GM12878 (cell line): ENCODE measurements at regions not wholly inside any gene's neighbourhood (a gene's known extent, or its start where the extent isn't known, plus 50 kb on each side); places are given as distances from the start of the nearest gene placed in this dataset.

ENCODE experiments used
- ATAC-seq: fragments of 200-7000 bp; cut with Tn5 transposase; 3 replicates; pipeline ENCODE4 v1.9.1; 2020; ENCODE audit warnings: mild to moderate bottlenecking, moderate library complexity
- BruUV-seq: library from RNA; stranded (reverse); fragments of 400-500 nt; replicated peaks from 2 replicates; lab custom pipeline; 2021; lab: Mats Ljungman, UMichigan
- CTCF ChIA-PET: fragments of 300-600 bp; sonication (Branson Sonifier 250); formaldehyde crosslinking; extraction: SDS; loops from one replicate; lab custom pipeline; 2021; ENCODE audit warnings: inconsistent platforms; lab: Yijun Ruan, JAX
- POLR2A ChIA-PET: fragments of 350-600 bp; formaldehyde crosslinking; extraction: SDS; loops from one replicate; lab custom pipeline; 2021; ENCODE audit warnings: inconsistent platforms; lab: Charles Lee
- RAD21 ChIA-PET: fragments of 300-600 bp; sonication (Branson Sonifier 250); formaldehyde crosslinking; loops from one replicate; lab custom pipeline; 2023; ENCODE audit warnings: antibody characterized with exemption; ENCODE audit not compliant: unreplicated experiment; lab: Charles Lee
- SMC1A ChIA-PET: fragments of 300-600 bp; sonication (Branson Sonifier 250); formaldehyde crosslinking; loops from one replicate; lab custom pipeline; 2023; ENCODE audit not compliant: unreplicated experiment, uncharacterized antibody; lab: Charles Lee
- DNase-seq: peaks from one replicate; pipeline ENCODE4 v3.0.0-alpha.2; 2011; ENCODE audit warnings: low read depth, low spot score
- FAIRE-seq: peaks from 3 replicates; lab custom pipeline; 2011; peaks lifted over from hg19 to GRCh38; lab: Jason Lieb, UNC
- H2AFZ ChIP-seq: 2 replicates; pipeline ENCODE4 v1.6.0; 2011; ENCODE audit warnings: low read depth, low read length, control low read depth; ENCODE audit not compliant: control insufficient read depth
- H3K27ac ChIP-seq: 2 replicates; pipeline ENCODE4 v1.5.1; 2011; ENCODE audit warnings: control low read depth; ENCODE audit not compliant: control insufficient read depth, insufficient read depth
- H3K27me3 ChIP-seq, 2 experiments: replicated peaks in 1 of 2; 2 replicates each; pipeline versions ENCODE4 v1.6.0 to v1.6.1; 2011; ENCODE audit warnings: low read length in 1 of 2; ENCODE audit not compliant: control insufficient read depth in 2 of 2, insufficient read depth in 2 of 2
- H3K36me3 ChIP-seq, 2 experiments: 2 replicates each; pipeline ENCODE4 v1.5.1; 2011; ENCODE audit warnings: low read length in 1 of 2; ENCODE audit not compliant: control insufficient read depth in 2 of 2, insufficient read depth in 2 of 2
- H3K4me1 ChIP-seq: 2 replicates; pipeline ENCODE4 v1.6.1; 2011; ENCODE audit warnings: mild to moderate bottlenecking, low read length, moderate library complexity, mixed read lengths; ENCODE audit not compliant: control insufficient read depth, insufficient read depth
- H3K4me2 ChIP-seq: 2 replicates; pipeline ENCODE4 v1.6.0; 2011; ENCODE audit warnings: control low read depth; ENCODE audit not compliant: control insufficient read depth, insufficient read depth
- H3K4me3 ChIP-seq: fragments of 200-600 bp; sonication (generic); 2 replicates; pipeline ENCODE4 v1.5.1; 2016
- H3K79me2 ChIP-seq: 2 replicates; pipeline ENCODE4 v1.6.0; 2011; ENCODE audit warnings: low read length; ENCODE audit not compliant: control insufficient read depth, insufficient read depth
- H3K9ac ChIP-seq: 2 replicates; pipeline ENCODE4 v1.8.0; 2011; ENCODE audit warnings: low read length, control low read depth, mixed read lengths; ENCODE audit not compliant: control insufficient read depth, insufficient read depth
- H3K9me3 ChIP-seq: replicated peaks from 3 replicates; pipeline ENCODE4 v1.5.1; 2011; ENCODE audit warnings: mild to moderate bottlenecking, low read length; ENCODE audit not compliant: control insufficient read depth, insufficient read depth
- H4K20me1 ChIP-seq: 2 replicates; pipeline ENCODE4 v1.6.0; 2011; ENCODE audit not compliant: control insufficient read depth, insufficient read depth
- BACH1 ChIP-seq: fragments of 450-650 bp; IDR thresholded peaks from 2 replicates; pipeline ENCODE4 v1.6.1; 2017; ENCODE audit warnings: mild to moderate bottlenecking, borderline replicate concordance
- BCL11A ChIP-seq: IDR thresholded peaks from 2 replicates; pipeline ENCODE4 v1.6.1; 2011; ENCODE audit warnings: low read depth, low read length
- CREM ChIP-seq: IDR thresholded peaks from 2 replicates; pipeline ENCODE4 v1.6.1; 2014; ENCODE audit warnings: antibody characterized with exemption, low read depth
- HDAC6 ChIP-seq: fragments of 200-600 bp; sonication (generic); IDR thresholded peaks from one replicate; pipeline ENCODE4 v1.8.0; 2017; ENCODE audit warnings: antibody characterized with exemption; ENCODE audit not compliant: unreplicated experiment
- JUND ChIP-seq: IDR thresholded peaks from 2 replicates; pipeline ENCODE4 v1.6.1; 2012; ENCODE audit warnings: low read depth, mild to moderate bottlenecking, low read length, improper control_type of control experiment, moderate library complexity
- MYB ChIP-seq: fragments of 150-350 bp; IDR thresholded peaks from 2 replicates; pipeline ENCODE4 v1.6.1; 2014; ENCODE audit warnings: mild to moderate bottlenecking, low read depth, low read length, borderline replicate concordance
- MYC ChIP-seq: IDR thresholded peaks from 2 replicates; pipeline ENCODE4 v1.6.1; 2011; ENCODE audit warnings: mild to moderate bottlenecking, low read length, moderate library complexity, inconsistent platforms; ENCODE audit not compliant: insufficient read depth, insufficient replicate concordance, insufficient read length, severe bottlenecking
- NFIC ChIP-seq: IDR thresholded peaks from 2 replicates; pipeline ENCODE4 v1.6.1; 2012; ENCODE audit warnings: low read depth, mild to moderate bottlenecking, inconsistent platforms, low read length, moderate library complexity
- RUNX3 ChIP-seq: IDR thresholded peaks from 2 replicates; pipeline ENCODE4 v1.6.1; 2012; ENCODE audit warnings: low read length, inconsistent platforms
- SIX5 ChIP-seq: IDR thresholded peaks from 2 replicates; pipeline ENCODE4 v1.6.1; 2011; ENCODE audit warnings: mild to moderate bottlenecking, low read depth, low read length, moderate library complexity; ENCODE audit not compliant: severe bottlenecking
- SREBF1 ChIP-seq: IDR thresholded peaks from 2 replicates; pipeline ENCODE4 v1.6.1; 2012; ENCODE audit warnings: mild to moderate bottlenecking, low read length
- STAT1 ChIP-seq: fragments of 450-650 bp; conservative IDR thresholded peaks from 2 replicates; pipeline ENCODE4 v1.6.1; 2014; ENCODE audit warnings: antibody characterized with exemption, mild to moderate bottlenecking
- TAF1 ChIP-seq: IDR thresholded peaks from 2 replicates; pipeline ENCODE4 v1.6.1; 2011; ENCODE audit warnings: mild to moderate bottlenecking, low read depth, low read length, borderline replicate concordance
- TBL1XR1 ChIP-seq: IDR thresholded peaks from 2 replicates; pipeline ENCODE4 v1.6.1; 2012; ENCODE audit warnings: low read depth, low read length, improper control_type of control experiment
- TCF3 ChIP-seq: IDR thresholded peaks from 2 replicates; pipeline ENCODE4 v1.6.1; 2012; ENCODE audit warnings: low read depth, mild to moderate bottlenecking, low read length, borderline replicate concordance; ENCODE audit not compliant: insufficient read depth
- ZNF207 ChIP-seq: fragments of 450-650 bp; IDR thresholded peaks from 2 replicates; pipeline ENCODE4 v1.6.1; 2014; ENCODE audit warnings: antibody characterized with exemption, mild to moderate bottlenecking, borderline replicate concordance
- WGBS: methylation state at CpG from one replicate; pipeline ENCODE4 v1.1.6; 2016; ENCODE audit warnings: low lambda C conversion rate; ENCODE audit not compliant: insufficient replicate concordance, insufficient coverage; ENCODE audit errors: missing lambda C conversion rate; 5-methylcytosine and 5-hydroxymethylcytosine counted together
- in situ Hi-C: fragments of 300-500 bp; cut with MboI; formaldehyde crosslinking; loops from 9 replicates; pipeline ENCODE4 v1.14.3; 2018; ENCODE audit warnings: mixed read lengths
- intact Hi-C: fragments of 100-400 bp; cut with micrococcal nuclease; formaldehyde crosslinking; loops from one replicate; pipeline ENCODE4 v1.14.2; 2022; ENCODE audit not compliant: unreplicated experiment
- TF ChIP-seq, protein P1 (sequence below): fragments of 450-650 bp; IDR thresholded peaks from 2 replicates; pipeline ENCODE4 v1.6.1; 2017; ENCODE audit warnings: low read depth, mild to moderate bottlenecking, moderate library complexity

DNA sequence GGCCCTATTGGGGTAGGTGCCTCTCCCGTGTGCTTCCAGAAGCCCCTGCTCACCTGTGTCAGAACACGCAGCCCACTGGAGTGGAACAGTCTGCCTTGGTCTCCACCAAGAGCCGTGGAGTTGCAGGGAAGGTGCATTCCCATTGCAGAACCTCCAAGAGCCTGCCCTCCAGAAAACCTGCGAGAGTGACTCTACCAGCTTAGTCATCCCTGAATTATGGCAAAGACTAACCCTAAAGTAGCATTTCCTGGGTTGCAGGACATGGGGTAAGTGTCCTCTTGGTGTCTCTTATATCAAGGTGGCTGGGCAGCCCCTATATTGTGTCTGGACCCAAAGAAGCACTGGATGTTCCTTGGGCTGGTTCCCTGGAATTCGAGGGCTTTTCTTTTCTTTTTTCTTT is 224.6 kb downstream of the BCOR start:
- POLR2A ChIA-PET, result interaction anchor here (1.7 kb wide), 1 partner anchor 18 kb away, joined by 4 read pairs; no protein-coding TSS in a partner anchor
- no peaks in the 10 kb centered on the region for H3K27me3 ChIP-seq
- no TSS peak for BruUV-seq

More for the DNA sequence above, 224.6 kb downstream of the BCOR start:
- RAD21 ChIA-PET, result interaction anchor here (1.5 to 2.8 kb wide), 2 partner anchors 13 to 18 kb away, joined by 6 to 12 read pairs; no protein-coding TSS in a partner anchor
- no peaks in the 10 kb centered on the region for H3K79me2 ChIP-seq
- no peak overlapping the region for H3K27ac ChIP-seq
- FAIRE-seq (no peak), ATAC-seq (no peak)
- CTCF ChIA-PET, result interaction anchor here (0.6 kb wide), 1 partner anchor 13 kb away, joined by 3 read pairs; no protein-coding TSS in a partner anchor
- in situ Hi-C loops, result no loop called here
- H3K4me3 ChIP-seq, result no peak overlapping the region
- no peak for TF ChIP-seq HDAC6
- no peak for TF ChIP-seq MYC
- no peak for TF ChIP-seq NFIC
- TF ChIP-seq CREM, result no peak
- no peak for TF ChIP-seq MYB
- TF ChIP-seq, protein P1, sequence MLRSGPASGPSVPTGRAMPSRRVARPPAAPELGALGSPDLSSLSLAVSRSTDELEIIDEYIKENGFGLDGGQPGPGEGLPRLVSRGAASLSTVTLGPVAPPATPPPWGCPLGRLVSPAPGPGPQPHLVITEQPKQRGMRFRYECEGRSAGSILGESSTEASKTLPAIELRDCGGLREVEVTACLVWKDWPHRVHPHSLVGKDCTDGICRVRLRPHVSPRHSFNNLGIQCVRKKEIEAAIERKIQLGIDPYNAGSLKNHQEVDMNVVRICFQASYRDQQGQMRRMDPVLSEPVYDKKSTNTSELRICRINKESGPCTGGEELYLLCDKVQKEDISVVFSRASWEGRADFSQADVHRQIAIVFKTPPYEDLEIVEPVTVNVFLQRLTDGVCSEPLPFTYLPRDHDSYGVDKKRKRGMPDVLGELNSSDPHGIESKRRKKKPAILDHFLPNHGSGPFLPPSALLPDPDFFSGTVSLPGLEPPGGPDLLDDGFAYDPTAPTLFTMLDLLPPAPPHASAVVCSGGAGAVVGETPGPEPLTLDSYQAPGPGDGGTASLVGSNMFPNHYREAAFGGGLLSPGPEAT, result no peak
- TF ChIP-seq STAT1, result no peak
- no peak for TF ChIP-seq TBL1XR1
- TF ChIP-seq RUNX3, result no peak
- no peak for TF ChIP-seq SIX5
- TF ChIP-seq TAF1, result no peak
- no peak for TF ChIP-seq BACH1
- no peak for TF ChIP-seq BCL11A
- no peak for TF ChIP-seq ZNF207
- TF ChIP-seq SREBF1, result no peak
- no peak for TF ChIP-seq TCF3
- no peak for TF ChIP-seq JUND
- TF ChIP-seq, all 136 proteins: peak for 0
- intact Hi-C loops, result no loop called here
- Histone ChIP-seq H4K20me1 (no peaks in the 10 kb centered on the region), H3K9me3 (no peaks in the 10 kb centered on the region; the same call in 2 of the 3 replicates), H3K9ac (no peak overlapping the region), H3K4me2 (no peak overlapping the region), H3K4me1 (peaks cover 31% of the 10 kb centered on the region), H2AFZ (no peak overlapping the region), H3K36me3 (no peaks in the 10 kb centered on the region)
- 51% methylated on average over 5 of the region's 5 CpGs for WGBS
- DNase-seq, result no peak
- SMC1A ChIA-PET, result interaction anchor here (1.2 to 2.2 kb wide), 3 partner anchors 12 to 19 kb away, joined by 3 to 9 read pairs (median 6); no protein-coding TSS in a partner anchor
